Skeletal muscle tissue (tissue), 3 donors: ENCODE measurements at regions not wholly inside any gene's neighbourhood (a gene's known extent, or its start where the extent isn't known, plus 50 kb on each side); places are given as distances from the start of the nearest gene placed in this dataset.
"Not testable (repeated sequence)": the region's sequence is repeated elsewhere in the genome, so short reads cannot be mapped to it uniquely, and the experiment has no call there.

ENCODE experiments used
- H3K27ac ChIP-seq: one replicate; pipeline ENCODE4 v1.7.0; 2013; ENCODE audit warnings: mild to moderate bottlenecking, low read depth, low read length, inconsistent platforms
- H3K27me3 ChIP-seq, 3 donors: one replicate each; pipeline ENCODE4 v1.7.0; 2013; ENCODE audit warnings: low read length in 3 of 3; ENCODE audit not compliant: control insufficient read depth in 3 of 3, insufficient read depth in 3 of 3
- H3K36me3 ChIP-seq, 3 donors: one replicate each; pipeline ENCODE4 v1.7.0; 2013; ENCODE audit warnings: low read length in 3 of 3; ENCODE audit not compliant: control insufficient read depth in 3 of 3, insufficient read depth in 3 of 3
- H3K4me1 ChIP-seq, 3 donors: one replicate each; pipeline ENCODE4 v1.7.0; 2013; ENCODE audit warnings: low read length in 3 of 3, mild to moderate bottlenecking in 3 of 3; ENCODE audit not compliant: control insufficient read depth in 3 of 3, insufficient read depth in 3 of 3
- H3K4me3 ChIP-seq, 3 donors: one replicate each; pipeline ENCODE4 v1.7.0; 2013; ENCODE audit warnings: low read length in 3 of 3
- H3K9ac ChIP-seq, 3 donors: one replicate each; pipeline ENCODE4 v1.7.0; 2013; ENCODE audit warnings: low read length in 3 of 3, mild to moderate bottlenecking in 3 of 3, moderate library complexity in 2 of 3, low read depth in 1 of 3
- H3K9me3 ChIP-seq, 3 donors: one replicate each; pipeline ENCODE4 v1.7.0; 2013; ENCODE audit warnings: low read length in 3 of 3; ENCODE audit not compliant: control insufficient read depth in 3 of 3
- donor health status: Osteomylitis.

DNA sequence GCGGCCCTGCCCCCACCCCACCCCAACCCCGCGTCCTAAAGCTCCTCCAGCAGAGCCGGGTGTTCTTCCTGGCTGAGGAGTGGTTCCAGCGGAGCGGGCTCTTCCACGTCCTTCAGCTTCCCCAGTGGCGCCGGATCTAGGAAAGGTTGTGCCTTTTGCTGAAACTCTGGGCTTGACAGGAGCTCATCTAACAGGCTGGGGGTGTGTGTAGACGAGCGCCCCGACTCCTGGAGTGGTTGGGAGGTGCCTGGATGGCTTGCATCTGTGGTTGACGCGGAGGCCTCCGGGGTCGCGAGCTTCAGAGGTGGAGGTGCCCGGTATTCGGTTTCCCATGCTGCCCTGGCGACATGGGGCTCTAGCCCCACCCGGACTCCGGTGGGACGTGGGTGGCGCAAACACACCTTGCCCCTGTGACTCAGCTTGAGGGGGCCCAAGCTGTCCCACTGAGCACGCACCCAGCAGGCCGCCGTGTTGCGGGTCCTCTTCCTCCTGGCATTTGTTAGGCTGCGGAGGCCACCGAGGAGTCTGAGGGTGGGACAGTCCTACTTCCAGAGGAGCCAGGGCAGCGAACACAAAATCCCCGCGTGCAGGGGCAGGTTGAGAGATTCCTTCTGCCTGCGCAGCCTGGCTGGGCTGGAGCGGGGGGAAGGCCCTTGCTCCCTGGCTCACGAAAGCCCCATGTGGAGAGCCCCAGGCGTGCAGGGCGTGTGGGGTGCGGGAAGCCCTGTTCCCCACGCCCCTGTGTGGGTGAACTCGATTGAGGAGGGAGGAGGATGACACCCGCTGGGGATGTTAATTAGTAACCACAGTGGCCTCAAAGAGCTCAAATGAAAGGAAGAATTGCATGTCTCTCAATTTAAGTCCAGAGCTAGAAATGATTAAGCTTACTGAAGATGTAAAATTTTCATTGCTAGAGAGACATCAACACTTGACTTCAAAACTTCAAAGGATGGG lies 3921.7 kb upstream of the OR11H1 start:
- not testable (repeated sequence) for H3K4me1 ChIP-seq, H3K9me3 ChIP-seq, H3K27ac ChIP-seq, H3K36me3 ChIP-seq, H3K9ac ChIP-seq, H3K27me3 ChIP-seq, H3K4me3 ChIP-seq

- not testable (repeated sequence) for H3K9me3 ChIP-seq, H3K36me3 ChIP-seq, H3K9ac ChIP-seq, H3K4me1 ChIP-seq, H3K27me3 ChIP-seq, H3K4me3 ChIP-seq, H3K27ac ChIP-seq
Observed at GRCh38 chr22:11607215-11607614, 3920.8 kb upstream of the OR11H1 start.

DNA sequence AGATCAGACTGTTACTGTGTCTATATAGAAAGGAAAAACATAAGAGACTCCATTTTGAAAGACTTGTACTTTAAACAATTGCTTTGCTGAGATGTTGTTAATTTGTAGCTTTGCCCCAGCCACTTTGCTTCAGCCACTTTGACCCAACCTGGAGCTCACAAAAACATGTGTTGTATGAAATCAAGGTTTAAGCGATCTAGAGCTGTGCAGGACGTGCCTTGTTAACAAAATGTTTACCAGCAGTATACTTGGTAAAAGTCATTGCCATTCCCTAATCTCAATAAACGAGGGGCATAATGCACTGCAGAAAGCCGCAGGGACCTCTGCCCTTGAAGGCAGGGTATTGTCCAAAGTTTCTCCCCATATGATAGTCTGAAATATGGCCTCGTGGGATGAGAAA lies 3919.5 kb upstream of the OR11H1 start:
- H3K9me3 ChIP-seq, H3K27ac ChIP-seq, H3K27me3 ChIP-seq: not testable (repeated sequence)

DNA sequence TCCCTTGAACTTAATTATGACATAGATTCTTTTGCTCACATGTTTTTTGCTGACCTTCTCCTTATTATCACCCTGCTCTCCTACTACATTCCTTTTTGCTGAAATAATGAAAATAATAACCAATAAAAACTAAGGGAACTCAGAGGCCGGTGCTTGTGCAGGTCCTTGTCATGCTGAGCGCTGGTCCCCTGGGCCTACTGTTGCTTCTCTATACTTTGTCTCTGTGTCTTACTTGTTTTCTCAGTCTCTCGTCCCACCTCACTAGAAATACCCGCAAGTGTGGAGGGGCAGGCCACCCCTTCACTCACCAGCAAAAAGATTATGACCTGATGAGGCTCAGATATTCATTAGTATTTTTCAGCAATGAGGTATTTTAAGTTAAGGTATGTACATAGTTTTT lies 3918.8 kb upstream of the OR11H1 start:
- H3K27me3 ChIP-seq, H3K27ac ChIP-seq, H3K36me3 ChIP-seq, H3K9ac ChIP-seq, H3K4me3 ChIP-seq, H3K9me3 ChIP-seq, H3K4me1 ChIP-seq: not testable (repeated sequence)

More for the DNA sequence above, 3919.5 kb upstream of the OR11H1 start:
- not testable (repeated sequence) for H3K4me3 ChIP-seq, H3K36me3 ChIP-seq, H3K4me1 ChIP-seq, H3K9ac ChIP-seq

- not testable (repeated sequence) for H3K27me3 ChIP-seq, H3K9ac ChIP-seq, H3K4me3 ChIP-seq, H3K36me3 ChIP-seq, H3K27ac ChIP-seq, H3K9me3 ChIP-seq, H3K4me1 ChIP-seq
Observed at GRCh38 chr22:11611280-11611679, 3916.7 kb upstream of the OR11H1 start.

GRCh38 chr22:11611876-11612275 lies 3916.1 kb upstream of the OR11H1 start:
- not testable (repeated sequence) for H3K36me3 ChIP-seq, H3K4me1 ChIP-seq, H3K27me3 ChIP-seq, H3K9ac ChIP-seq, H3K4me3 ChIP-seq, H3K27ac ChIP-seq, H3K9me3 ChIP-seq

- not testable (repeated sequence) for H3K9ac ChIP-seq, H3K4me3 ChIP-seq, H3K27ac ChIP-seq, H3K9me3 ChIP-seq, H3K4me1 ChIP-seq, H3K27me3 ChIP-seq, H3K36me3 ChIP-seq
Observed at GRCh38 chr22:11613081-11613897, 3914.7 kb upstream of the OR11H1 start.

GRCh38 chr22:11613898-11614755 lies 3913.9 kb upstream of the OR11H1 start:
- Histone ChIP-seq H3K27ac (no peak overlapping the region), H3K27me3 (no peaks in the 10 kb centered on the region), H3K9ac (no peak overlapping the region), H3K4me3 (no peak overlapping the region), H3K4me1 (no peaks in the 10 kb centered on the region), H3K36me3 (no peaks in the 10 kb centered on the region), H3K9me3 (peaks cover 3 to 5% (median 4%) of the 10 kb centered on the region in 3 donors)

DNA sequence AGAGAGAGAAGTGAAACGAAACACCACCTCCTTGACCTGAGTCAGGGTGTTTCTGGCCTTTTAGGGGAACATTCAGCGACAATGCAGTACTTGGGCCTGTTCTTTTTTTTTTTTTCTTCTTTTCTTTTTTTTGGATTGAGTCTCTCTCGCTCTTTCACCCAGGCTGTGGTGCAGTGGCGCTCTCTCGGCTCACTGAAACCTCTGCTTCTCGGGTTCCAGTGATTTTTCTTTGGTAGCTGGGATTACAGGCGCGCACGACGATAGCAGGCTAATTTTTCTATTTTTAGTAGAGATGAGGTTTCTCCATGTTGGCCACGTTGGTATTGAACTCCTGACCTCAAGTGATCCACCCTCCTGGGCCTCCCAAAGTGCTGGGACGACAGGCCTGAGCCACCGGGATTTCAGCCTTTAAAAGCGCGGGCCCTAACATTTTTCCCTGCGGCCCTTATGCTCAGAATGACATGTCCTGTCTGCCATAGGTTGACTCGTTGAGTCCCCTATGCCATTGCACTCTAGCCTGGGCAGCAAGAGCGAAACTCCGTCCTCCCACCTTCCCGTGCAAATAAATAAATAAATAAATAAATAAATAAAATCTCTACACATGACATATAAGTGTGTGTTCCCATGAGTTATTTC lies 3913.1 kb upstream of the OR11H1 start:
- H3K9ac ChIP-seq, H3K4me3 ChIP-seq, H3K27ac ChIP-seq, H3K36me3 ChIP-seq, H3K9me3 ChIP-seq, H3K4me1 ChIP-seq, H3K27me3 ChIP-seq: not testable (repeated sequence)
